CD4-positive, alpha-beta T cell (primary cell): ENCODE measurements at regions not wholly inside any gene's neighbourhood (a gene's known extent, or its start where the extent isn't known, plus 50 kb on each side); places are given as distances from the start of the nearest gene placed in this dataset.

Experiments used
- ATAC-seq: fragments of 200-7000 bp; cut with Tn5 transposase; one replicate; pipeline ENCODE4 v1.10.0; 2022; ENCODE audit warnings: mild to moderate bottlenecking; ENCODE audit not compliant: poor library complexity
- CTCF ChIA-PET: fragments of 350-600 bp; sonication (Branson Sonifier 250); formaldehyde crosslinking; loops from one replicate; lab custom pipeline; 2021; ENCODE audit warnings: antibody characterized with exemption, inconsistent platforms; lab: Charles Lee
- POLR2A ChIA-PET: fragments of 350-600 bp; sonication (Branson Sonifier 250); formaldehyde crosslinking; loops from one replicate; lab custom pipeline; 2021; ENCODE audit warnings: antibody characterized with exemption, inconsistent platforms; lab: Charles Lee
- DNase-seq, 14 experiments: peaks; one replicate each; pipeline ENCODE4 v3.0.0-alpha.2; 2013 to 2020; ENCODE audit warnings: mixed read lengths in 2 of 14
- H3K27ac ChIP-seq, 2 donors: one replicate each; pipeline versions ENCODE4 v1.5.1 to v1.7.0; 2013; ENCODE audit warnings: low read length in 2 of 2, low read depth in 1 of 2, mild to moderate bottlenecking in 1 of 2
- H3K27me3 ChIP-seq, 2 experiments: 1 replicate in 1 of 2; 2 replicates in 1 of 2; pipeline versions ENCODE4 v1.6.1 to v1.7.0; 2013; ENCODE audit warnings: low read length in 2 of 2, control low read depth in 1 of 2, mild to moderate bottlenecking in 1 of 2, moderate library complexity in 1 of 2; ENCODE audit not compliant: insufficient read depth in 2 of 2, control insufficient read depth in 1 of 2
- H3K36me3 ChIP-seq: one replicate; pipeline ENCODE4 v1.6.1; 2013; ENCODE audit warnings: low read length, control low read depth; ENCODE audit not compliant: insufficient read depth
- H3K4me1 ChIP-seq: one replicate; pipeline ENCODE4 v1.6.1; 2013; ENCODE audit warnings: low read length, control low read depth; ENCODE audit not compliant: insufficient read depth
- H3K4me3 ChIP-seq: one replicate; pipeline ENCODE4 v1.5.1; 2013; ENCODE audit warnings: mild to moderate bottlenecking, low read length, moderate library complexity
- H3K9me3 ChIP-seq, 2 experiments: 1 replicate in 1 of 2; 2 replicates in 1 of 2; pipeline versions ENCODE4 v1.6.1 to v1.7.0; 2013; ENCODE audit warnings: low read length in 2 of 2, mild to moderate bottlenecking in 2 of 2, control low read depth in 1 of 2, moderate library complexity in 1 of 2; ENCODE audit not compliant: control insufficient read depth in 1 of 2, insufficient read depth in 1 of 2
- H3K27ac Mint-ChIP-seq: one replicate; pipeline ENCODE4 v1.8.0; 2020; ENCODE audit warnings: mixed read lengths
- H3K27me3 Mint-ChIP-seq: one replicate; pipeline ENCODE4 v1.8.0; 2021; ENCODE audit warnings: mixed read lengths
- H3K36me3 Mint-ChIP-seq: one replicate; pipeline ENCODE4 v1.8.0; 2021; ENCODE audit warnings: low read depth, mixed read lengths
- H3K4me1 Mint-ChIP-seq: one replicate; pipeline ENCODE4 v1.8.0; 2021; ENCODE audit warnings: low read depth, mixed read lengths
- H3K4me3 Mint-ChIP-seq: one replicate; pipeline ENCODE4 v1.8.0; 2020; ENCODE audit warnings: mild to moderate bottlenecking, mixed read lengths
- H3K9me3 Mint-ChIP-seq: one replicate; pipeline ENCODE4 v1.8.0; 2020; ENCODE audit warnings: mixed read lengths
- CTCF ChIP-seq: fragments of 200-600 bp; IDR thresholded peaks from one replicate; pipeline ENCODE4 v1.8.0; 2022; ENCODE audit warnings: antibody characterized with exemption, mild to moderate bottlenecking
- intact Hi-C, 2 experiments: fragments of 100-400 bp; cut with DNase I in 1 of 2; cut with micrococcal nuclease in 1 of 2; formaldehyde crosslinking; loops; one replicate each; pipeline versions ENCODE4 v1.15.1 to v1.9.0; 2023 to 2025; cut with DNase I, micrococcal nuclease

- CTCF ChIA-PET = no interaction called here
Measured at GRCh38 chr5:3041001-3041400, 289.5 kb upstream of the IRX2 start.

GRCh38 chr5:3036041-3036788, 284.7 kb upstream of the IRX2 start:
- no peak for ATAC-seq
- intact Hi-C loops = no loop called here
- H3K9me3 ChIP-seq = peaks cover 0 to 17% of the 10 kb centered on the region in 2 experiments
- H3K4me3 ChIP-seq = no peak overlapping the region
- ChIA-PET POLR2A (no interaction called here), CTCF (no interaction called here)
- Mint-ChIP-seq H3K4me1 (no peaks in the 10 kb centered on the region), H3K4me3 (no peak overlapping the region), H3K9me3 (peaks cover 3% of the 10 kb centered on the region), H3K27ac (no peak overlapping the region), H3K36me3 (no peaks in the 10 kb centered on the region), H3K27me3 (no peaks in the 10 kb centered on the region)
- no peak for DNase-seq
- H3K36me3 ChIP-seq = no peaks in the 10 kb centered on the region
- H3K27me3 ChIP-seq = no peaks in the 10 kb centered on the region
- no peak overlapping the region for H3K27ac ChIP-seq
- H3K4me1 ChIP-seq = no peaks in the 10 kb centered on the region
- no peak for TF ChIP-seq CTCF

More at GRCh38 chr5:3041001-3041400, 289.5 kb upstream of the IRX2 start:
- POLR2A ChIA-PET = no interaction called here
- Mint-ChIP-seq H3K27ac (no peak overlapping the region), H3K9me3 (peaks cover 3% of the 10 kb centered on the region), H3K4me1 (no peaks in the 10 kb centered on the region), H3K36me3 (no peaks in the 10 kb centered on the region), H3K4me3 (no peak overlapping the region), H3K27me3 (no peaks in the 10 kb centered on the region)
- no peak for TF ChIP-seq CTCF
- ATAC-seq (no peak), DNase-seq (no peak)
- Histone ChIP-seq H3K36me3 (no peaks in the 10 kb centered on the region), H3K27ac (no peak overlapping the region), H3K9me3 (peaks cover 0 to 4% of the 10 kb centered on the region in 2 experiments), H3K27me3 (no peaks in the 10 kb centered on the region), H3K4me1 (no peaks in the 10 kb centered on the region), H3K4me3 (no peak overlapping the region)
- intact Hi-C loops = no loop called here

GRCh38 chr5:3035452-3035851, 284.0 kb upstream of the IRX2 start:
- Histone ChIP-seq H3K9me3 (peaks cover 0 to 23% of the 10 kb centered on the region in 2 experiments), H3K4me3 (no peak overlapping the region), H3K27ac (no peak overlapping the region), H3K27me3 (no peaks in the 10 kb centered on the region), H3K36me3 (no peaks in the 10 kb centered on the region), H3K4me1 (no peaks in the 10 kb centered on the region)
- Mint-ChIP-seq H3K4me3 (no peak overlapping the region), H3K27me3 (no peaks in the 10 kb centered on the region), H3K27ac (no peak overlapping the region), H3K9me3 (peaks cover 3% of the 10 kb centered on the region), H3K36me3 (no peaks in the 10 kb centered on the region), H3K4me1 (no peaks in the 10 kb centered on the region)
- ATAC-seq = no peak
- ChIA-PET CTCF (no interaction called here), POLR2A (no interaction called here)
- intact Hi-C loops = no loop called here
- DNase-seq = no peak
- TF ChIP-seq CTCF = no peak
